CD4-positive, alpha-beta T cell (primary cell): ENCODE measurements at regions not wholly inside any gene's neighbourhood (a gene's known extent, or its start where the extent isn't known, plus 50 kb on each side); places are given as distances from the start of the nearest gene placed in this dataset.

Experiments used
- ATAC-seq: fragments of 200-7000 bp; cut with Tn5 transposase; one replicate; pipeline ENCODE4 v1.10.0; 2022; ENCODE audit warnings: mild to moderate bottlenecking; ENCODE audit not compliant: poor library complexity
- CTCF ChIA-PET: fragments of 350-600 bp; sonication (Branson Sonifier 250); formaldehyde crosslinking; loops from one replicate; lab custom pipeline; 2021; ENCODE audit warnings: antibody characterized with exemption, inconsistent platforms; lab: Charles Lee
- POLR2A ChIA-PET: fragments of 350-600 bp; sonication (Branson Sonifier 250); formaldehyde crosslinking; loops from one replicate; lab custom pipeline; 2021; ENCODE audit warnings: antibody characterized with exemption, inconsistent platforms; lab: Charles Lee
- DNase-seq, 14 experiments: peaks; one replicate each; pipeline ENCODE4 v3.0.0-alpha.2; 2013 to 2020; ENCODE audit warnings: mixed read lengths in 2 of 14
- H3K27ac ChIP-seq, 2 donors: one replicate each; pipeline versions ENCODE4 v1.5.1 to v1.7.0; 2013; ENCODE audit warnings: low read length in 2 of 2, low read depth in 1 of 2, mild to moderate bottlenecking in 1 of 2
- H3K27me3 ChIP-seq, 2 experiments: 1 replicate in 1 of 2; 2 replicates in 1 of 2; pipeline versions ENCODE4 v1.6.1 to v1.7.0; 2013; ENCODE audit warnings: low read length in 2 of 2, control low read depth in 1 of 2, mild to moderate bottlenecking in 1 of 2, moderate library complexity in 1 of 2; ENCODE audit not compliant: insufficient read depth in 2 of 2, control insufficient read depth in 1 of 2
- H3K36me3 ChIP-seq: one replicate; pipeline ENCODE4 v1.6.1; 2013; ENCODE audit warnings: low read length, control low read depth; ENCODE audit not compliant: insufficient read depth
- H3K4me1 ChIP-seq: one replicate; pipeline ENCODE4 v1.6.1; 2013; ENCODE audit warnings: low read length, control low read depth; ENCODE audit not compliant: insufficient read depth
- H3K4me3 ChIP-seq: one replicate; pipeline ENCODE4 v1.5.1; 2013; ENCODE audit warnings: mild to moderate bottlenecking, low read length, moderate library complexity
- H3K9me3 ChIP-seq, 2 experiments: 1 replicate in 1 of 2; 2 replicates in 1 of 2; pipeline versions ENCODE4 v1.6.1 to v1.7.0; 2013; ENCODE audit warnings: low read length in 2 of 2, mild to moderate bottlenecking in 2 of 2, control low read depth in 1 of 2, moderate library complexity in 1 of 2; ENCODE audit not compliant: control insufficient read depth in 1 of 2, insufficient read depth in 1 of 2
- H3K27ac Mint-ChIP-seq: one replicate; pipeline ENCODE4 v1.8.0; 2020; ENCODE audit warnings: mixed read lengths
- H3K27me3 Mint-ChIP-seq: one replicate; pipeline ENCODE4 v1.8.0; 2021; ENCODE audit warnings: mixed read lengths
- H3K36me3 Mint-ChIP-seq: one replicate; pipeline ENCODE4 v1.8.0; 2021; ENCODE audit warnings: low read depth, mixed read lengths
- H3K4me1 Mint-ChIP-seq: one replicate; pipeline ENCODE4 v1.8.0; 2021; ENCODE audit warnings: low read depth, mixed read lengths
- H3K4me3 Mint-ChIP-seq: one replicate; pipeline ENCODE4 v1.8.0; 2020; ENCODE audit warnings: mild to moderate bottlenecking, mixed read lengths
- H3K9me3 Mint-ChIP-seq: one replicate; pipeline ENCODE4 v1.8.0; 2020; ENCODE audit warnings: mixed read lengths
- intact Hi-C, 2 experiments: fragments of 100-400 bp; cut with DNase I in 1 of 2; cut with micrococcal nuclease in 1 of 2; formaldehyde crosslinking; loops; one replicate each; pipeline versions ENCODE4 v1.15.1 to v1.9.0; 2023 to 2025; cut with DNase I, micrococcal nuclease
- TF ChIP-seq, protein P1 (sequence below): fragments of 200-600 bp; IDR thresholded peaks from one replicate; pipeline ENCODE4 v1.8.0; 2022; ENCODE audit warnings: antibody characterized with exemption, mild to moderate bottlenecking

DNA sequence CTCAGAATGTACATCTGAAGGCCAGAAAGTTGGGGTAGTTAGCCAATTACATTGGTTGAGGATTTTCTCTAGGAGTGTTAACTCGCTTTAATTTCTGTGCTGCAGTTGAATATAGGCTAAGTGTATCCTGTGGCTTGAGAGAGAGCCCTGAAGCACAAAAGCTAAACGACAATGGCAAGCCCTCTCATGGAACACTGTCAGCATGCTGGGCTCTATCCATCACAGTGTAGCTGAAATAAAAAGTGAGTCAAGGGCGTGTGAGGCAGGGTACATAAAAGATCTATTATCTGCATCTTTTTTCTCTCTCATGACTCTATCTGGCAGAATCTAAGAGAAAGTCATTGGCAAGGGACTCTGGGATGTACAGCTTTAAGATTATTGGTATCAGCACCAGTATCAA, 254.2 kb upstream of the GRIA1 start:
- no peak for ATAC-seq

DNA sequence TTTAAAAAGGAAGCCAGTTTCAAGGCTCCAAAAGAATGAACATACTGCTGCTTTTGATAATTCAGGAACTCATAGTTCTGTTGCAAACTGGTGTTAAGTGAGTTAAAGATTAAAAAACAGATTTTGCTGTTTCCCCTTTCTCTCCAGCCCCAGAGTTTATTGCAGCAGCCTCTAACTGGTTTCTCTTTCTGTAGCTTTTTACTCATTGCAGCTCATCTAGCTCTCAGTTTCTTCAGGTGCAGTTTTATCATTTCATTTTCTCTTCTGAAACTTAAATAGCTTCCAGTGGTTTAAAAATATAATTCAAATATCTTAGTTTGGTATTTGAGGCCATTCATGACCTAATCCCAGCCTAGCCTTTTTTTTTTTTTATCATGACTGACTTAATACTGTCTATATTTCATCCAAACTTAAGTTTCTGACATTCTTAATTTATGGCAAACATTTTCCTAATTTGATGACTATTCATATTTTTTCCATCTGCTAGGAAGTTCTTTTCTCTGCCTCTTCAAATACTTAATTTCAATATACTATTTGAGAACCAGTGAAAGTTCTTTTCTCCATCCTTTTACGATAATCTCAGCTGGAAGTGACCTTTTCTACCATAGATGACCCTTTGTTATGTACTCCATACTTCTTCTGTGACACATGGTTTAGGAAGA, 252.7 kb upstream of the GRIA1 start:
- Mint-ChIP-seq H3K4me3 (no peak overlapping the region), H3K9me3 (no peaks in the 10 kb centered on the region), H3K27ac (no peak overlapping the region), H3K36me3 (no peaks in the 10 kb centered on the region), H3K27me3 (no peaks in the 10 kb centered on the region), H3K4me1 (no peaks in the 10 kb centered on the region)
- no peaks in the 10 kb centered on the region for H3K36me3 ChIP-seq
- DNase-seq, result no peak
- H3K27ac ChIP-seq, result no peak overlapping the region
- ATAC-seq, result no peak
- H3K27me3 ChIP-seq, result no peaks in the 10 kb centered on the region
- intact Hi-C loops, result no loop called here
- CTCF ChIA-PET, result no interaction called here
- POLR2A ChIA-PET, result no interaction called here
- TF ChIP-seq, protein P1, sequence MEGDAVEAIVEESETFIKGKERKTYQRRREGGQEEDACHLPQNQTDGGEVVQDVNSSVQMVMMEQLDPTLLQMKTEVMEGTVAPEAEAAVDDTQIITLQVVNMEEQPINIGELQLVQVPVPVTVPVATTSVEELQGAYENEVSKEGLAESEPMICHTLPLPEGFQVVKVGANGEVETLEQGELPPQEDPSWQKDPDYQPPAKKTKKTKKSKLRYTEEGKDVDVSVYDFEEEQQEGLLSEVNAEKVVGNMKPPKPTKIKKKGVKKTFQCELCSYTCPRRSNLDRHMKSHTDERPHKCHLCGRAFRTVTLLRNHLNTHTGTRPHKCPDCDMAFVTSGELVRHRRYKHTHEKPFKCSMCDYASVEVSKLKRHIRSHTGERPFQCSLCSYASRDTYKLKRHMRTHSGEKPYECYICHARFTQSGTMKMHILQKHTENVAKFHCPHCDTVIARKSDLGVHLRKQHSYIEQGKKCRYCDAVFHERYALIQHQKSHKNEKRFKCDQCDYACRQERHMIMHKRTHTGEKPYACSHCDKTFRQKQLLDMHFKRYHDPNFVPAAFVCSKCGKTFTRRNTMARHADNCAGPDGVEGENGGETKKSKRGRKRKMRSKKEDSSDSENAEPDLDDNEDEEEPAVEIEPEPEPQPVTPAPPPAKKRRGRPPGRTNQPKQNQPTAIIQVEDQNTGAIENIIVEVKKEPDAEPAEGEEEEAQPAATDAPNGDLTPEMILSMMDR, result no peak
- peaks cover 0 to 4% of the 10 kb centered on the region in 2 experiments for H3K9me3 ChIP-seq
- no peaks in the 10 kb centered on the region for H3K4me1 ChIP-seq
- no peak overlapping the region for H3K4me3 ChIP-seq

More for the DNA sequence above, 254.2 kb upstream of the GRIA1 start:
- no peak for DNase-seq
- CTCF ChIA-PET, result no interaction called here
- TF ChIP-seq, protein P1, result no peak
- H3K4me1 Mint-ChIP-seq, result no peaks in the 10 kb centered on the region
- Histone ChIP-seq H3K36me3 (no peaks in the 10 kb centered on the region), H3K27ac (no peak overlapping the region), H3K9me3 (peaks cover 0 to 4% of the 10 kb centered on the region in 2 experiments), H3K4me3 (no peak overlapping the region), H3K27me3 (no peaks in the 10 kb centered on the region), H3K4me1 (no peaks in the 10 kb centered on the region)
- intact Hi-C loops, result no loop called here
- POLR2A ChIA-PET, result no interaction called here
- no peaks in the 10 kb centered on the region for H3K36me3 Mint-ChIP-seq
- H3K4me3 Mint-ChIP-seq, result no peak overlapping the region
- H3K27me3 Mint-ChIP-seq, result no peaks in the 10 kb centered on the region
- no peak overlapping the region for H3K27ac Mint-ChIP-seq
- no peaks in the 10 kb centered on the region for H3K9me3 Mint-ChIP-seq

DNA sequence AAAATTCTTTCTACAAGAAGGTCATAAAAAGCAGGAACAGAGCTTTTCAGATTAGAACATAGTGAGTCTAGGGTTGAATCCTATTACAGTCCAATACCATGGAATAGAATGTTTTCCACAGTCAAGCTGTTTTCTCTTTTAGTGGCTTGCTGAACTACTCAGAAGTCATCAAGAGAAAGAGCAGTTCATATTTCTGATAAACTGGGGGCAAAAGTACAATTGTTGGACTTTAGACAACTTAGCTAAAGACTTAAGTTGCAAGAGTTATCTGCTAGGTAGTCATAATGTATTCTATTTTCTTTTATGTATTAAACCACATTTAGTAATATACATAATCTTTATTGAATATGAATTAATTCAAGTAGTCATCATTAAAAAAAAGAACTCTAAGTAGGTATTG, 233.1 kb upstream of the GRIA1 start:
- Mint-ChIP-seq H3K9me3 (peaks cover 13% of the 10 kb centered on the region), H3K27me3 (no peaks in the 10 kb centered on the region), H3K4me3 (no peak overlapping the region), H3K4me1 (no peaks in the 10 kb centered on the region), H3K36me3 (no peaks in the 10 kb centered on the region), H3K27ac (no peak overlapping the region)
- DNase-seq, result no peak
- Histone ChIP-seq H3K9me3 (peaks cover 0 to 8% of the 10 kb centered on the region in 2 experiments), H3K4me3 (no peak overlapping the region), H3K36me3 (no peaks in the 10 kb centered on the region), H3K27me3 (no peaks in the 10 kb centered on the region), H3K27ac (no peak overlapping the region), H3K4me1 (no peaks in the 10 kb centered on the region)
- ChIA-PET POLR2A (no interaction called here), CTCF (no interaction called here)
- ATAC-seq, result no peak
- intact Hi-C loops, result no loop called here
- TF ChIP-seq, protein P1, result no peak
